OCI-LY1 (cell line): ENCODE measurements at regions not wholly inside any gene's neighbourhood (a gene's known extent, or its start where the extent isn't known, plus 50 kb on each side); places are given as distances from the start of the nearest gene placed in this dataset.

Experiments used
- CTCF ChIP-seq: fragments of 200-600 bp; sonication (generic), shearing (Covaris generic); IDR thresholded peaks from 2 replicates; pipeline ENCODE4 v1.5.1; 2017; ENCODE audit warnings: mild to moderate bottlenecking, antibody characterized with exemption, low read length, moderate library complexity, mixed read lengths
- EZH2 ChIP-seq: fragments of 200-600 bp; sonication (generic), shearing (Covaris generic); IDR thresholded peaks from 2 replicates; pipeline ENCODE4 v1.8.0; 2017; ENCODE audit warnings: borderline replicate concordance, mixed run types, mild to moderate bottlenecking, antibody characterized with exemption, low read length, moderate library complexity, mixed read lengths

DNA sequence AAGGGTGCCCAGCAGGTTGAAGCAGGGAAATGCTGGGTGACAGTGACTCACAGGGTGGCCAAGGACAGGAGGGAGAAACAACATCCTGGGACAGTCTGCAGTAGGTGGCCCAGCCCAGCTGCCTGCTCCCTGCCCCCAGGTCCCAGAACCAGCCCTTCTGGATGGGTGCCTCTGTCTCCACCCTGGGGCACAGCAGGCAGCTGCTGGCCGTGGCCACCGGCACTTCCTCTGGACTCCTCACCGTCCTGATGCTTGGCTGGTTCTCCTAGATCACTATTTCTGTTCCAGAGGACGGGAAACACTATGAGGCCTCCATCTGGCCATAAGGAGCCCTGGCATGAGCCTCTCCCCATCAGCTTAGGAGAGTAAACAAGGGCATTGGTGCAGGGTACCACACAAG, 258.9 kb downstream of the XXYLT1 start:
- no peak for TF ChIP-seq CTCF
- TF ChIP-seq EZH2: no peak
